ENCODE measurements at regions not wholly inside any gene's neighbourhood (a gene's known extent, or its start where the extent isn't known, plus 50 kb on each side); places are given as distances from the start of the nearest gene placed in this dataset.
A peak's percentile ranks its signal among the peaks of the same experiment; 100 is the strongest.

- WGBS, 2 experiments (ENCODE audit: low coverage in 1 of 2, low lambda C conversion rate in 2 of 2, missing lambda C conversion rate in 2 of 2) = 14 to 17% methylated on average over 3 of the region's 3 CpGs
Observed at GRCh38 chr10:125392154-125392553, 231.8 kb upstream of the CTBP2 start.

GRCh38 chr10:125389648-125390047, 229.3 kb upstream of the CTBP2 start:
- Histone ChIP-seq H3K4me2 (ENCODE audit: unreplicated experiment) (no peak overlapping the region), H3K9me2 (ENCODE audit: insufficient read depth) (no peaks in the 10 kb centered on the region), H3K27ac (no peak overlapping the region), H3K9ac (no peak overlapping the region), H3K9me3 (ENCODE audit: low read depth) (no peaks in the 10 kb centered on the region), H3K4me3 (no peak overlapping the region), H4K20me1 (ENCODE audit: insufficient read depth) (no peaks in the 10 kb centered on the region), H3K36me3 (ENCODE audit: low read depth) (no peaks in the 10 kb centered on the region), H3K4me1 (ENCODE audit: insufficient read depth) (no peaks in the 10 kb centered on the region), H3K79me2 (ENCODE audit: insufficient read depth) (no peaks in the 10 kb centered on the region), H3F3A (ENCODE audit: insufficient read depth) (no peaks in the 10 kb centered on the region), H3K27me3 (replicated peaks; ENCODE audit: insufficient read depth) (peaks cover 7% of the 10 kb centered on the region; the same call in 1 of the 2 replicates), H2AFZ (no peak overlapping the region)
- 3 to 5% methylated on average over 1 of the region's 1 CpG for WGBS, 2 experiments (ENCODE audit: low coverage in 1 of 2, low lambda C conversion rate in 2 of 2, missing lambda C conversion rate in 2 of 2)
- no peak for DNase-seq
- TF ChIP-seq EZH2 (IDR thresholded peaks at IDR 0.05; ENCODE audit: insufficient read depth, poor library complexity, severe bottlenecking) (no peak), EZH2phosphoT487 (IDR thresholded peaks at IDR 0.05; ENCODE audit: insufficient read depth, low read depth) (no peak)
- in situ Hi-C loops (cut with MboI) = no loop called here

More at GRCh38 chr10:125392154-125392553, 231.8 kb upstream of the CTBP2 start:
- Histone ChIP-seq H4K20me1 (ENCODE audit: insufficient read depth) (no peaks in the 10 kb centered on the region), H3K79me2 (ENCODE audit: insufficient read depth) (no peaks in the 10 kb centered on the region), H3K27ac (no peak overlapping the region), H3F3A (ENCODE audit: insufficient read depth) (no peaks in the 10 kb centered on the region), H3K9me3 (ENCODE audit: low read depth) (no peaks in the 10 kb centered on the region), H2AFZ (peak overlapping the region; percentile 35; the same call in 1 of the 2 replicates), H3K9me2 (ENCODE audit: insufficient read depth) (no peaks in the 10 kb centered on the region), H3K4me2 (ENCODE audit: unreplicated experiment) (no peak overlapping the region), H3K9ac (no peak overlapping the region), H3K36me3 (ENCODE audit: low read depth) (no peaks in the 10 kb centered on the region), H3K4me1 (ENCODE audit: insufficient read depth) (peaks cover 9% of the 10 kb centered on the region; the same call in 1 of the 2 replicates), H3K4me3 (no peak overlapping the region), H3K27me3 (replicated peaks; ENCODE audit: insufficient read depth) (no peaks in the 10 kb centered on the region)
- TF ChIP-seq EZH2phosphoT487 (IDR thresholded peaks at IDR 0.05; ENCODE audit: insufficient read depth, low read depth) = no peak
- TF ChIP-seq EZH2 (IDR thresholded peaks at IDR 0.05; ENCODE audit: insufficient read depth, poor library complexity, severe bottlenecking) = no peak
- peak; percentile 22 for DNase-seq
- in situ Hi-C loops (cut with MboI) = no loop called here

GRCh38 chr10:125379592-125379991, 219.2 kb upstream of the CTBP2 start:
- WGBS, 2 experiments (ENCODE audit: low coverage in 1 of 2, low lambda C conversion rate in 2 of 2, missing lambda C conversion rate in 2 of 2) = 52 to 57% methylated on average over 4 of the region's 4 CpGs
- H3K9me3 ChIP-seq (ENCODE audit: low read depth) = no peaks in the 10 kb centered on the region
- no peak overlapping the region for H3K4me2 ChIP-seq (ENCODE audit: unreplicated experiment)
- TF ChIP-seq EZH2 (IDR thresholded peaks at IDR 0.05; ENCODE audit: insufficient read depth, poor library complexity, severe bottlenecking) = no peak
- TF ChIP-seq EZH2phosphoT487 (IDR thresholded peaks at IDR 0.05; ENCODE audit: insufficient read depth, low read depth) = no peak
- in situ Hi-C loops (cut with MboI) = no loop called here
- H3K79me2 ChIP-seq (ENCODE audit: insufficient read depth) = no peaks in the 10 kb centered on the region
- no peak overlapping the region for H2AFZ ChIP-seq
- no peak overlapping the region for H3K4me3 ChIP-seq
- H3K36me3 ChIP-seq (ENCODE audit: low read depth) = no peaks in the 10 kb centered on the region
- H3K9me2 ChIP-seq (ENCODE audit: insufficient read depth) = no peaks in the 10 kb centered on the region
- no peaks in the 10 kb centered on the region for H3F3A ChIP-seq (ENCODE audit: insufficient read depth)
- H3K4me1 ChIP-seq (ENCODE audit: insufficient read depth) = 0 out of 2 replicates have a peak, but pooled peaks cover 3% of the 10 kb centered on the region
- H3K9ac ChIP-seq = no peak overlapping the region
- H4K20me1 ChIP-seq (ENCODE audit: insufficient read depth) = no peaks in the 10 kb centered on the region
- DNase-seq = no peak
- H3K27me3 ChIP-seq (replicated peaks; ENCODE audit: insufficient read depth) = 0 out of 2 replicates have a peak, but pooled peaks cover 7% of the 10 kb centered on the region
- H3K27ac ChIP-seq = no peak overlapping the region

- in situ Hi-C loops (cut with MboI) = no loop called here
- Histone ChIP-seq H3K4me1 (ENCODE audit: insufficient read depth) (0 out of 2 replicates have a peak, but pooled peaks cover 3% of the 10 kb centered on the region), H3K9me2 (ENCODE audit: insufficient read depth) (no peaks in the 10 kb centered on the region), H3K4me2 (ENCODE audit: unreplicated experiment) (no peak overlapping the region), H3K36me3 (ENCODE audit: low read depth) (no peaks in the 10 kb centered on the region), H3K4me3 (no peak overlapping the region), H2AFZ (no peak overlapping the region), H3K27ac (no peak overlapping the region), H3K9me3 (ENCODE audit: low read depth) (no peaks in the 10 kb centered on the region), H3K9ac (no peak overlapping the region), H3K27me3 (replicated peaks; ENCODE audit: insufficient read depth) (0 out of 2 replicates have a peak, but pooled peaks cover 7% of the 10 kb centered on the region), H3F3A (ENCODE audit: insufficient read depth) (no peaks in the 10 kb centered on the region), H4K20me1 (ENCODE audit: insufficient read depth) (no peaks in the 10 kb centered on the region), H3K79me2 (ENCODE audit: insufficient read depth) (no peaks in the 10 kb centered on the region)
- TF ChIP-seq EZH2 (IDR thresholded peaks at IDR 0.05; ENCODE audit: insufficient read depth, poor library complexity, severe bottlenecking) (no peak), EZH2phosphoT487 (IDR thresholded peaks at IDR 0.05; ENCODE audit: insufficient read depth, low read depth) (no peak)
- peak; percentile 78 for DNase-seq
Observed at GRCh38 chr10:125377368-125377767, 217.0 kb upstream of the CTBP2 start.

- Histone ChIP-seq H3F3A (ENCODE audit: insufficient read depth) (no peaks in the 10 kb centered on the region), H3K4me3 (no peak overlapping the region), H3K79me2 (ENCODE audit: insufficient read depth) (no peaks in the 10 kb centered on the region), H3K9me2 (ENCODE audit: insufficient read depth) (no peaks in the 10 kb centered on the region), H3K4me2 (ENCODE audit: unreplicated experiment) (no peak overlapping the region), H3K9ac (no peak overlapping the region), H3K27ac (no peak overlapping the region), H4K20me1 (ENCODE audit: insufficient read depth) (no peaks in the 10 kb centered on the region), H3K9me3 (ENCODE audit: low read depth) (no peaks in the 10 kb centered on the region), H3K36me3 (ENCODE audit: low read depth) (no peaks in the 10 kb centered on the region), H3K27me3 (replicated peaks; ENCODE audit: insufficient read depth) (0 out of 2 replicates have a peak, but pooled peaks cover 7% of the 10 kb centered on the region), H2AFZ (no peak overlapping the region), H3K4me1 (ENCODE audit: insufficient read depth) (0 out of 2 replicates have a peak, but pooled peaks cover 3% of the 10 kb centered on the region)
- no peak for DNase-seq
- no peak for TF ChIP-seq EZH2phosphoT487 (IDR thresholded peaks at IDR 0.05; ENCODE audit: insufficient read depth, low read depth)
- no peak for TF ChIP-seq EZH2 (IDR thresholded peaks at IDR 0.05; ENCODE audit: insufficient read depth, poor library complexity, severe bottlenecking)
- whole genome bisulfite sequencing, 2 experiments (ENCODE audit: low coverage in 1 of 2, low lambda C conversion rate in 2 of 2, missing lambda C conversion rate in 2 of 2) = 33 to 35% methylated on average over 3 of the region's 3 CpGs
- in situ Hi-C loops (cut with MboI) = no loop called here
Observed at GRCh38 chr10:125375210-125375609, 214.8 kb upstream of the CTBP2 start.
